Testis (tissue), 2 donors: ENCODE measurements at regions not wholly inside any gene's neighbourhood (a gene's known extent, or its start where the extent isn't known, plus 50 kb on each side); places are given as distances from the start of the nearest gene placed in this dataset.

Experiments used
- CTCF ChIP-seq, 3 experiments: fragments of 450-650 bp in 2 of 3; fragments of 200-600 bp in 1 of 3; sonication (generic) in 1 of 3; IDR thresholded peaks; one replicate each; pipeline ENCODE4 v1.5.1; 2016 to 2019; ENCODE audit warnings: antibody characterized with exemption in 3 of 3, mild to moderate bottlenecking in 2 of 3, moderate library complexity in 1 of 3
- POLR2A ChIP-seq: fragments of 450-650 bp; IDR thresholded peaks from one replicate; pipeline ENCODE4 v1.6.1; 2017; ENCODE audit warnings: antibody characterized with exemption, mild to moderate bottlenecking, moderate library complexity

GRCh38 chr4:167509551-167509950, 275.3 kb upstream of the SPOCK3 start:
- TF ChIP-seq CTCF (IDR thresholded peaks at IDR 0.05) (no peak), POLR2A (no peak)
